ENCODE measurements at regions not wholly inside any gene's neighbourhood (a gene's known extent, or its start where the extent isn't known, plus 50 kb on each side); places are given as distances from the start of the nearest gene placed in this dataset.

DNA sequence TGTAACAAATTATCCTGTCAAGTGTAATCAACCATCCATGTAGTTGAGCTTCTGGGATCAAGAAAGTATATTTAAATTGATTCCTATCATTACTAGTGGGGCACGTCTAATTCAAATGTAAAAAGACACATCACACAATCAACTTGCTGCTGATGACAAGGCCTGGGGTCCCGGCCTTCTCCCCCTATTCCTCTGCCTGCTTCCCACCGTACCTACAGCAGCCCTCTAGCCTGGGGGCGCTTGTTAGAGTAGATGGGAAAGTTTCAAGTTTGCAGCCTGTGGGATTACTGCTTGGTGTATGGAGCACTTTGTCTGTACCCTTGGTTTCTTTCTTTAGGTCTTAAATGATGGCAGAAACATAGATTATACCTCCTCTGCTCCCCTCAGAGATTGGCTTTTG is 333.3 kb upstream of the KYNU start:
- TF ChIP-seq, protein P1, sequence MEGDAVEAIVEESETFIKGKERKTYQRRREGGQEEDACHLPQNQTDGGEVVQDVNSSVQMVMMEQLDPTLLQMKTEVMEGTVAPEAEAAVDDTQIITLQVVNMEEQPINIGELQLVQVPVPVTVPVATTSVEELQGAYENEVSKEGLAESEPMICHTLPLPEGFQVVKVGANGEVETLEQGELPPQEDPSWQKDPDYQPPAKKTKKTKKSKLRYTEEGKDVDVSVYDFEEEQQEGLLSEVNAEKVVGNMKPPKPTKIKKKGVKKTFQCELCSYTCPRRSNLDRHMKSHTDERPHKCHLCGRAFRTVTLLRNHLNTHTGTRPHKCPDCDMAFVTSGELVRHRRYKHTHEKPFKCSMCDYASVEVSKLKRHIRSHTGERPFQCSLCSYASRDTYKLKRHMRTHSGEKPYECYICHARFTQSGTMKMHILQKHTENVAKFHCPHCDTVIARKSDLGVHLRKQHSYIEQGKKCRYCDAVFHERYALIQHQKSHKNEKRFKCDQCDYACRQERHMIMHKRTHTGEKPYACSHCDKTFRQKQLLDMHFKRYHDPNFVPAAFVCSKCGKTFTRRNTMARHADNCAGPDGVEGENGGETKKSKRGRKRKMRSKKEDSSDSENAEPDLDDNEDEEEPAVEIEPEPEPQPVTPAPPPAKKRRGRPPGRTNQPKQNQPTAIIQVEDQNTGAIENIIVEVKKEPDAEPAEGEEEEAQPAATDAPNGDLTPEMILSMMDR (IDR thresholded peaks at IDR 0.05) = no peak
- TF ChIP-seq POLR2AphosphoS5 (IDR thresholded peaks at IDR 0.05; ENCODE audit: low read depth, low read length) (no peak), SIN3A (IDR thresholded peaks at IDR 0.05; ENCODE audit: borderline replicate concordance, insufficient read depth, low read depth, low read length) (no peak)
- TF ChIP-seq, protein P2, sequence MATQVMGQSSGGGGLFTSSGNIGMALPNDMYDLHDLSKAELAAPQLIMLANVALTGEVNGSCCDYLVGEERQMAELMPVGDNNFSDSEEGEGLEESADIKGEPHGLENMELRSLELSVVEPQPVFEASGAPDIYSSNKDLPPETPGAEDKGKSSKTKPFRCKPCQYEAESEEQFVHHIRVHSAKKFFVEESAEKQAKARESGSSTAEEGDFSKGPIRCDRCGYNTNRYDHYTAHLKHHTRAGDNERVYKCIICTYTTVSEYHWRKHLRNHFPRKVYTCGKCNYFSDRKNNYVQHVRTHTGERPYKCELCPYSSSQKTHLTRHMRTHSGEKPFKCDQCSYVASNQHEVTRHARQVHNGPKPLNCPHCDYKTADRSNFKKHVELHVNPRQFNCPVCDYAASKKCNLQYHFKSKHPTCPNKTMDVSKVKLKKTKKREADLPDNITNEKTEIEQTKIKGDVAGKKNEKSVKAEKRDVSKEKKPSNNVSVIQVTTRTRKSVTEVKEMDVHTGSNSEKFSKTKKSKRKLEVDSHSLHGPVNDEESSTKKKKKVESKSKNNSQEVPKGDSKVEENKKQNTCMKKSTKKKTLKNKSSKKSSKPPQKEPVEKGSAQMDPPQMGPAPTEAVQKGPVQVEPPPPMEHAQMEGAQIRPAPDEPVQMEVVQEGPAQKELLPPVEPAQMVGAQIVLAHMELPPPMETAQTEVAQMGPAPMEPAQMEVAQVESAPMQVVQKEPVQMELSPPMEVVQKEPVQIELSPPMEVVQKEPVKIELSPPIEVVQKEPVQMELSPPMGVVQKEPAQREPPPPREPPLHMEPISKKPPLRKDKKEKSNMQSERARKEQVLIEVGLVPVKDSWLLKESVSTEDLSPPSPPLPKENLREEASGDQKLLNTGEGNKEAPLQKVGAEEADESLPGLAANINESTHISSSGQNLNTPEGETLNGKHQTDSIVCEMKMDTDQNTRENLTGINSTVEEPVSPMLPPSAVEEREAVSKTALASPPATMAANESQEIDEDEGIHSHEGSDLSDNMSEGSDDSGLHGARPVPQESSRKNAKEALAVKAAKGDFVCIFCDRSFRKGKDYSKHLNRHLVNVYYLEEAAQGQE (IDR thresholded peaks at IDR 0.05; ENCODE audit: insufficient read depth in 1 of 2, low read depth in 2 of 2, low read length in 1 of 2) = no peak
